KG1 (cell line): ENCODE measurements at regions not wholly inside any gene's neighbourhood (a gene's known extent, or its start where the extent isn't known, plus 50 kb on each side); places are given as distances from the start of the nearest gene placed in this dataset.

Experiments
- DNase-seq: peaks from one replicate; lab custom pipeline; 2025; lab: John Stamatoyannopoulos, UW

DNA sequence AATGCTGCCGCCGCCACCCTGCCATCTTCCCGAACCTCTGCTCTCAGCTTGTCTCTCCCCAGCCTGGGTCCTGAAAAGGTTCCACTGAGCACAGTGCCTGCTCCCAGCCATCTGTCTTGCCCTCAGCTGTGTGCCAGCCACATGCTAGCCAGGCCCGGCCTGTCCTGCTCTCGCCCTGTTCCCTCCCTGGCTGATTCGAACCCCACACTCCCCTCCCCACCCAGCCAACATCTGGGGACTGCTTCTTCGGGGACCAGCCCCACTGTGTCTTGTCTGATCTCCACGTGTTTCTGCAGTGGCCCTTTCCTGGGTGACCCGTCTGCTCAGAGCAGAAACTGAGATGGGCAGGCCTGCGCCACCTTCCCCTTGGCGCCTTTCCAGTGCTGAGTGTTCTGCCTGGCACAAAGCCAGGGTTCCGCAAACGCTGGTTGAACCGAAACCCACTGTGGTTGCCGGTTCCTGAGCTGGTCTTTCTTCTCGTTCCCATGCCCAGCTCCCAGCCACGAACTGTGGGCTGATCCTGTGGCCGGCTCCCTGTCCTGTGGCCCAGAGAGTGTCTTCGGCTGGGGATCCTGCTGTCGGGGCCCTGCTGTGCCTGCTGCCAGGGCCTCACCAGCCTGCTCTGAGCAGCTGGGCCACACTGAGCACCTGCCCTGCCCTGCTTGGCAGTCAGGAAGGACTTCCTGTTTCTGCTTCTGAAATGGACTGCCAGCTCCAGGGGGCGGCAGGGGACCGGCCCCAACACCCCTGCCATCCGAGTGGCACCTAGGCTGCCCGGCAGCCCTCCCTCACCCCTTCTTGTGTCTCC, 62.7 kb upstream of the KLF13 start:
- DNase-seq = peak; percentile 95

DNA sequence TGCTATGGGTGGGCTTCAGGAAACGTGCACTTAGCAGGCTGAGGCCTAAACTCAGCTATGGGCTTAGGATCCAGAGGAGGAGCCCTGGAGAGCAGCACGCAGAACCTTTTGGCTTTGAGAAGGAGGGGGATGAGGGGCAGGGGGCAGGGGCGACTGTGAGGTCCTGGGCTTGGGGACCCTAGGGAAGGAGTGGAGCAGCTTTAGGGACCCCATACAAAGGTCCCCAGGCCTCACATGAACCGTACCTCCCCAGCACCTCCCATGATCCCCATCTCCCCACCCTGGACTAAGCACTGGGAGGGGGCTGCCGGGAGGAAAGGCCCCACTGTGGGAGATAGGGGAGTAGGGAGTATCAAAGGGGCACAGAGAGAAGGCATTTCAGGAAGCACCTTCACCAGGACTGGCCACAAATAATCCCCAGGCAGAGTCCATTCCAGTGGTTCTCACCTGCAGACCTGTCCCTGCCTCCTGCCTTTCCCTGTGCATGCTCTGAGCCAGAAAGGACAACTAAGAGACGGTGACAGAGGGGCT, 62.0 kb upstream of the KLF13 start:
- no peak for DNase-seq

DNA sequence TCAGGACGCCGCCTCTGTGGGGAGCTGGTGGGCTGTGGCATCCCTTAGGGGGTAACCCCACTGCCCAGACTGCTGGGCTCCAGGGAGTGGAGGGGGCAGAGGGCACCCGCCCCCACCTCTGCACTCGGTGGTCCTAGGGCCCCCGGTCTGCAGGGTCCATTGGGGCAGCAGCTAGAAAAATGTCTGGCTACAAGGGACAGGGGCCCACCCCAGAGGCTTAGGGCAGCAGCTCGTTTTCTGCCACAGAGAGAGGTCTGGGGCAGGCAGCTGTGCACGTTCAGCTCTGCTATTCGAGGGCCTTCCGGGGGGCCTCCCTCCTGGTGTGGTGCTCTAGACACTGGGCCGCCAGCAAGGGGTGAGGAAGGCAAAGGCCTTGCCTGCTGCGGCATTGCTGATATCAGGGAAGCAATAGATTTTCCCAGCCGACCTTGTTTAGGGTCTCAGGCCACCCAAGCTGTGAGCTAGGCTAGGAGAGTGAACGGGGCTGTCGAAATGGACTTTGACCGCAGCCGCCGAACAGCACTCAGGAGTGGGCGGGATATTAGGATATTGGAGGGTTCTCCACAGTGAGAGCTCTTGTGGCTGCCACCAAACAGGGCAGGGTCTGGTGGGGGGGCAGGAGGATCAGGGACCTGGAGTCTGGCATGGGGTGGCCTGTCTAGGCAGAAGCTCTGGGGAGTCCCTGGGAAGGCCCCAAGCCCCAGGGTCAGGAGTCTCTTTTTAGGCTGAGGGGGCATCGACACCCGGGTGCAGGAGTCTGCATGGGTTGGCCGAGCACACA, 61.4 kb upstream of the KLF13 start:
- DNase-seq = no peak

DNA sequence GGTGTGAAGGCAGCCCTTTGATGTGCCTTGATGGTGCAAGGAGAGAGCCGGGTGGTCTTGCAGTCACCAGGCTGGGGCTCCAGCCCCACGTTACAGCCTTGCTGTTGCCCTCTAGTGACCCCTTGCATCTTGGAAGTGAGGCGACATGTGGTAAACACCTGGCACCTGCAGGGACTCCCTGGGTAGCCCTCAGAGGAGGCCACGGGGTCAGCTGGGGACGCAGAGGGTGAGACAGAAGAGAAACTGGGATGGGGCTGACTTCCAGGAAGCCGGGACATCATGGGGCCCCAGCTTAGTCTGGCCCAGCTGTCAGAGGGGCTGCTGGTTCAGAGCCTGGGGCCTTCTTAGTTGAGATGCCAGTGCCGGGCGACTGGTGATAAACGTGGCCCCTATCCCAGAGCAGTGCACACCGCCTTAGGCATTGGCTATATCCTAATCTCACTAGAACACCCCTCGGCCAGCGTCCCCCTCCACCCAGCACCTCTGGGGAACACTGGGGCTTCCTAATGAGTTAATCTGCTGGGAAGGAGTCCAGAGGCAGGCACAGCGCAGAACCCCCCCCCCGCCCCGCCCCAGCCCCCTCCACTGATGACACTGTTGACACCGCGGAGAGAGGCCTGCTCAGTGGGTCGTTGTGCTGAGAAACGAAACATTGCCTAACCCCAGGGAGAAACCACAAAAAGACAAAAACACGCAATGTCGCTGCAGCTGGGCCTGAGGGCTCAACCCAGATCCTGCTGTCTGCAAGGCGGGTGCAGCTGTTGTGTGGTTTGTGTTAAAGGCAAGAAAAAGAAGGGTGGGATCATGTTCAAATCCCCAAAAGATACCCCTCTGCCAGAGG, 60.5 kb upstream of the KLF13 start:
- DNase-seq = peak; percentile 32

DNA sequence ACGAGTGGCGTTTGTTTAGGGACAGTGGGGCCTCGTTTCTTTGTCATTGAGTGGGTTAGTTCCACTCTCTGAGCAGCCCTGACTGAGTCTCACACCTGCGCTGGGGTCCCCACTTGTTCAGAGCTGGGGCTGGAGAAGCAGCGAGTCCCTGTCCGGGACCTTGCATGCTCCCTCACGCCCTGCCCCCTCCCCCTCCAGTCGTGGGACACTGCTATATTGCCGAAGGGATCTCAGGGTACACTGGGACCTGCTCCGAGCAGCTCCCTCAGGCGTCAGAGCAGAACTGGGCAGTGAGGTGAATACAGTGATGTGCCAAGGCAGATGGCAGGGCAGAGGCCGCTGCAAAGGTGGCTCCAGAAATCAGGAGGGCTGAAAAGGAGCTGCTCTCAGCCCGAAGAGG, 59.9 kb upstream of the KLF13 start:
- no peak for DNase-seq

DNA sequence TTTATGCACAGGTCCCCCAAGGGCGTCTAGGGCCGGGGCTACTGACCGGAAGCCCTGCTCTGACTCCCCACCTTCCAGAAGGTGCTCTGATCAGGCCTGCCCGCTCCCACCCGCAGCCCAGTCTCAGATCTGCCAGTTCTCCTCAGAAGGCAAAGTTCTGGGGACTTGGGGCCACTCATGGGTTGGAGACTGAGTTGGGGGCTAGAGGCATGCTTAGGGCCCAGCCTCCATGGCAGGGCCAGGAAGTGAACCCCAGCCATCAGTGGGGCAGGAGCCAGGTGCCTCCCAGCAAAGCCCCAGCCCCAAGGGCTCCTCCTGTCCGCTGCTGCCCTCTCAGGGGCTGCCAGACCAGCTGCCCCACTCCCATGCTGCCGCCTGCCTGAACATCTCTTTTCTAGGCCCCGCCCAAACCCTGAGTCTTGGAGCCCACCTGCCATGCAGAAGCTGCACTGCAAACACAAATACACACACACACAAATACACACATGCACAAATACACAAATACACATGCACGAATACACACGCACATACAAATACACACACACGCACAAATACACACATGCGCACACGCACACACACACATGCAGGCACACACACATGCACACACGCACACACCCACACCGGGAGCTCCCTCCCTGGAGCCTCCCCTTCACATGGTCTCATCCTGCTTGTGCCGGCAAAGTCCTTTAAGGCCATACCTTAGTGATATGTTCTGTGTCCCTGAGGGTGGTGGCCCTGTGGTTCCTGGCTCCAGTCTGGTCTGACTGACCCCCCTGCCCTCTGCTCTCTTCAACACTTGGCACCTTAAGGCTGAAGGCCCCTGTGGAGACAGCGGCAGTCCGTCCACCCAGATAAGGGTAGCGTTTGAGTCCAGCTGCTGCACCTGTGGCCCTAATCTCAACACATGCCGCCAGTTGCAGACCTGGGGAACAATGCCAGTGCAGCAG, 59.2 kb upstream of the KLF13 start:
- DNase-seq = no peak

DNA sequence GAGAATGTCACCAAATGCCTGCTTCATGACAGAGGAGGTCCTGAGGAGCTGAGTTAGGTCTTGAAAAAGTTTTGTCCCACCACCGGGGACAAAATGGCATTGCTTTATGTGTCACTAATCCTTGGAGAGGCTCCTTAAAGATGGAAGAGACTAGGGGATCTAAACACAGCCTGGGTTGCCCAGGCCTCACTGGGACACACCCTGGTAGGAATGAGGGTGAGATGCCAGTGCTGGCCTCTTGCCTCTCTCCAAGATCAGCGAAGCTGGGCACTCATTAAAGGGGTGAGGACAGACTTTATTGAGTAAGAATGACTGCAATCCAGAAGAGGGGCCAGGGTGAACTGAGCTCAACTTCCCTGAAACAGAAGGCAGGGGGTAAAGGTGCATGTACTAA, 58.5 kb upstream of the KLF13 start:
- DNase-seq = no peak

DNA sequence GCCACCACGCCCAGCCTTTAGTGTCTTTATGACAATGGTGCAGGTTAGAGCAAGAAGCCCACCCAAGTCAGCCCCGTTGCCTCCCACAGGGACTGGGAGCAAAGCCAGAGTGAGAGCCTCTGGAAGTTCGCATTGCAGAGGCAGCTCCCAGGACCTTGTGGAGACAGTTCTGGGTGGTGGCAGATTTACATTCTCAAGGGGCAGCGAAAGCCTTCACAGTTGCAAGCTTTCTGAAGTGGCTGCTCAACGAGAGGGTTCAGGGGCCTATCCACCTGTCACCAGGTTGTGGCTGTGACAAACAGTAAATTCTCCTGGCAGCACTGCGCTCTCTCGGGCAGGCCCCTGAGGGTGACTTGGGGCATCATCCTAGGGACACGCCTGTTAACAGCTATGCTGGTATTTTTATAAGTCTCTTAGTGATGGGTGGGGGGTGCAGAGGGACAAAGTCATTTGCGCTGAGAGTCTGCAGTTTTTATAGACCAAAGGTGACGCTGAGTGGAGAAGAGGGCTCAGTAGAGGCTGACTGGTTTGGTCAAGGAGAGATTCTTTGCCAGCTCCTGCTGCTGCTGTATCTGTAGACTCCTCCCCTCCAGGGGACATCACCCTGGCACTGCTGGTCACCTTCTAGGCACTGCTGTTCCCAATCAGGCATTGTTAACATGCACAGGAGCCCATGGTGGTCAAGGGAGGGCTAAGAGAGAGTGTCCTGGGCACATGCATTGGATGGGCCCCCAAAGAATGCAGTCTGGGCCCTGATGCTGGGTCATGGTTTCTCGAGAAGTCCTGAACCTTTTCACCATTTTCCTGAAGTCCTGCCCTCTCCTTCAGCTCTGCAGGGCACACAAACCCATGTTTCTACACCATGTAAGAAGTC, 57.5 kb upstream of the KLF13 start:
- no peak for DNase-seq

DNA sequence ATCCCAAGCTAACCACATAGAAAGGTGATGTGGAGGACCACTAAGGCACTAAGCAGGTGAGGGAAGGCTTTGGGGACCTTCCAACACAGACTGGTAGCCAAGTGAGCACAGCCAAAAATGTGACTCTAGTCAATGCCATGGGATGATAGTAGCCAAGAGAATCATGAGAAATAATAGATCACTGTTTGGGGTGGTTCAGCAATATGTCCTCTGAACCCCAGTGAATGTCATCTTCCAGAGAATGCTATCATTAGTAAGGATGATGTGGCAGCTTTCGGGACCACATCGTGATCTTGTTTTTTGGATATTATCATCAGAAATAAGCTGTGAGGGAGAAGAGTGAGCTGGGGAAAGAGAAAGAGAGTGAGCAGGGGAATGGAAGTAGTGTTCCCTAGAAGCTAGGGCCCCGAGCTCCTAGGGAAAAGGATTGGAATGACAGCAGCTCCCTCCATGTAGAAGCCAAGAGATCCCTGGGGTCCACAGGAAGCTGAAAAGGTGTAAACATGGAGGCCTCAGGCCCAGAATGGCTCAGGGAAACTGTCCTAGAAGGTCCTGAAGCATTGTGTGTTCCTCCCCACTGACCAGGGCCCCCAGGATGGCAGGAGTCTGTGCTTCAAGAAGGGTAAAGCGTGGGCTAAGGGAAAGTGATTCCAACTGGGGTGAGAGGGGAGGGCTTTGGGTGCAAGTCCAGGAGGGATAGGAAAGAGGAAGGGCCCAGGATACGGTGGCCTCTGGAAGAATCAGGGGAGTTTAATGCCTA, 56.6 kb upstream of the KLF13 start:
- no peak for DNase-seq

DNA sequence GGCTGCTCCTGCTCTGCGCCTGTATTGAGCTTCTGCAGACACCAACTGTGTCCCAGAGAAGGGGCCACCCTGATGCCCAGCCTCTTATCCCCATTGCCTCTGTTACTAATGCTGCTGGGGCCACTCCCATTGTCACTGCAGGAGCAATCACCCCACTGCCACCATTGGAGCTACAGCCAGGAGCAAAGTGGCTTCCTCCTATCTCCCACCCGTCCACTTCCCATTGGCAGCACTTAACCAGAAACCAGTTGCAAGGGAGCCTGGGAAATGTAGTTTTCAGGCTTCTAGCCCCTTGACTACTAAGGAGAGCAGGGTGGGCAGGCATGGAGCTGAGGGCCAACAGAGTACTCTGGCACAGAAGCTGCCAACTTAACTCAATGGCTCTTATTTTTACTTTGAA, 55.9 kb upstream of the KLF13 start:
- no peak for DNase-seq

DNA sequence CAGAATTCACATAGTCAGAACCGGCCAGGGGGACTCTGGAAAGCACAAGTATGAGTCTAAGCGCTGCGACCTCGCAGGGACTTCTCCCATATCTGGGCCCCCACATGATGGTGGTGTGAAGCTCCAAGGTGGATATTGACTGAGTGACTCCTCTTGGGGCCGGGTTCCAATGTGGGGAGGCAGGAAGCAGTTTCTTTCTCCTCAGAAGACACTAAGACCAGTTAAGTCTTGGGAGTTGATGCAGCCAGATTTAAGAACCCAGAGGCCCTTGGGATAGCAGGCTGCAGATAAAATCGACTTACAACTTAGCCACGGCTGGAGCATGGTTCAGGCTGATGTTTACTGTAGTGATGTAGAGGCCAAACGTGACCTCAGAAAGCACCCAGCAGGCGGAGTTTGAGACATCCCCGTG, 55.4 kb upstream of the KLF13 start:
- no peak for DNase-seq

DNA sequence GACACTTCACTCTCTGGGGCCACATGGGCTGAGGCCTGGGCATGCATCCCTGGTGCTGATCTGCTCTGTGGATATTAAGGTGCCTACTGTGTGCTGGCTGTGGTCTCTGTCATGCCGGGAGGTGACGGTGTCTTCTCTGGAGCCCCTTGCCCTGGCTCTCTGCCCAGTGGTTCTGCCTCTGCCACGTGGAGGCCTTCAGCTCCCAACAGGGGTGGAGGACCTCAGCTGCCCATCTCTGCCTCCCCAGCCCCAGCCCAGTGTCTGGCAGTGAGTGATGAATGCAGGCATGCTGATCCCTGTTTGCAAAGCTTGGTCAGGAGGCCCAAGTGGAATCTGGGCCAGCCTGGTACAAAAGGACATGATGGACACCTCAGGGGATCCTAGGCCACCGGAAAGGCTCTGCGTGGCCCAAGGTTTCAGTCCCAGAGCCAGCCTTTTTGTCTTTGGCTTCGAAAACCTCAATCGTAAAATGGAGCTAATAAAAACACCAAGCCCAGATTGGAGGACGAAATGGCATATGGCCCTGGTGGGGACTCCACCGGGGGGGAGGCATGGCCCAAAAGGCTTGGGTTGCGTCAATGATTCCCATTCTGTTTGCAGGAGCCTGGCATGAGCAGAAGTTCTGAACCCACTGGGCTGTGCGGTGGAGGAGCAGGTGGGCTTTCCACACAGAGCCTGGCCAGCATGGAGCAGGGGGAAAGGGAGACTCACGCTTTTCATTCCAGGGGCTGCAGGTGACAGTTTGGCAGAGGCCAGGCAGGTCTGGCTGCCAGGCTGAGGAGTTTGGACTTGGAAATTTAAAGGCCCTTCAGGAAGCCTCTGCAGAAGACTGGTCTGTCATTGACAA, 54.7 kb upstream of the KLF13 start:
- no peak for DNase-seq

DNA sequence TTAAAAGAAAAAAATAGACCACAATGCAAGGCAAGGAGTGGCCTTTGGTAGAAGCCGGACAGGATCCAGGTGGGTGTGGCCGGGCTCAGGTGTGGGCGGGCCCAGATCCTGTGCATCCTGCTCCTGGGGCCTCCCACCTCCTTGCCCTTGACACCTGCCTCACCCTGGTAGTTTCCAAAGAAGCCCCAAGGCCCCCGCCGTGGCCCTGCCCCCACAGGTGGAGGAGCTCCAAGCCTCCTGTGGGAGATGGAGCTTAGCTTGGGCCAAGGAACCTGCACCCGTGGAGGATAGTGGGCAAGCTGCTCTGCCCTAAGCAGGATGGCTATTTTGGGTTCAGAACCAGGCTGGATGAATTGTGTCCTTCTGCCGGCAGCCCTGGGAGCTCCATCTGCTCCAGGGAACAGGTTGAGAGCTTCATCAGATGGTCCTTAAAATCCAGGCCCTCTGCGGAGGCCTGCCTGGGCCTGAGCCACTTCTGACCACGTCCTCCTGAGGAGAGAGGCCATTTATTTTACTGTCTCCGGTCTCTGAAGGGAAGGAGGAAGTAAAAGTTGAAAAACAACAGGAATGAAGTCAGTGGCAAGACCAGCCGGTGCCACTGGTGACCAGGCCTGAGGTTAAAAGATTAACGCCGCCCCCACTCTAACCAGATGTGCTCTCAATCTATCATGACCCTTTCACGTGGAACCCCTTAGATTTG, 53.9 kb upstream of the KLF13 start:
- no peak for DNase-seq

DNA sequence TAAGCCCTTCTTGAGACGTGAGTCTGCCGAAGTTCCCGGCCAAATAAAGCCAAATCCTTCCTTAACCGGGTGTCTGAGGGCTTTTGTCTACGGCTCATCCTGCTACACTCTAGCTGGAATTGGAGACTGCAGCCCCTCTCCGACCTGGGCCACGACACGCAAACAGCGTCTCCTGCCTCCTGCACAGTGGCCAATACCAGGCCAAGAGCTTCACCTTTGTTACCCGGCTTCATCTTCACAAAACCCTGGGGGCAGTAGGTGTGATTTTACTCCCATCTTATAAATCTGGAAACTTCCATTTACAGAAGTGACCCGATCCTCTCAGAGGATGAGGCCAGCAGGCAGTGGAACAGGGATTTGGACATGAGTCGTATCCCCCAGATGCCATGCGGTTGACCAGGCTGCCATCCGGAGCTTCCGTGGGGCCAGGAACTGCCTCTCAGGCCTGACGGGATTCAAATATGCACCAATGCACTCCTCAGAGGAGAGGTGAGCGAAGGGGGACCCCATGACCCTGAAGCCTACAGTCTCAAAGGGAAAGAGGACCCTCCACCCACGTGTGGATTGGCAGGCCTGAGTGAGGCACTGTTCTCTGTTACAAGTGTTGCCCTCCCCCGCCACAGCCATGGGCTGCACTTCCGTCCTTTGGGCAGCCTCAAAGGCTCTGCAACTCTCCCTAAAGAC, 53.2 kb upstream of the KLF13 start:
- DNase-seq = no peak

DNA sequence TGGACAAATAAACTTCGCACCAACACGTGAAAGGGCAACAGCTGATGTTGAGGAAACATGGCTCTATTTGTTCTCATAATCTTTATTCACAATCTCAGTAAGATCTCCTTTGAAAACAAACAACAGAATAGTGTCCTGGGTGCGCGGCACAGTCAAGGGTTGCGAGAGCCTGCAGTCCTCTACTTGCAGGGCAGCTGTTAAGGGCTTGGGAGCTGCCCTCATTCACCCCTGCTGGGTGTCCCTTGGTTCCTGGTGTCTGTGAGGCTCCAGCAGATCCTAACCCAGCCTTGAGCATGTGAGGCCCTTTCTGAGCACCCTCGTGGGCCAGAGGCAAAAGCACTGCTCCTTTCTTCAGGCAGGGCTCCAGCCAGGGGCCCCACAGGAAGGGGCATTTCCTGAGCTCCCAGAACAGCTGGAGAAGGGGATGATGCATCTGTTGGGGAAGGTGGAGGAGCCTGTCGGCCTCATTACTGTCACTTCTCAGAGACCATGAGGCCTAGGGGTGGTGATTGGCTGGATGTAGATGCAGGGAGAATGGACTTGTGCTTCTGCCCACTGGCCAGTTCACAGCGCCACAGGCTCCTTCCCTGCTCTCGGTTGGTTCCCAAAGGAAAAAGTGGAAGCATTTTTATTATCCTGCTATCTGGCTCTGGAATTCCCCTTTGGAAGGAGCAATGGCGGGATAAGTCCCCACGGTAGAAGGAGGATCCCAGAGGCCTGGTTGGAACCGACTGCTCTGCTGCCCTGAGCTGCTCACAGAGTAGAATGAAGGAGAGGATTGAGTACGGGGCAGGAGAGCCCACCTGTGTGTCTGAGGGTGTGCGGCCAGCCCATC, 51.9 kb upstream of the KLF13 start:
- DNase-seq = no peak
